ENCODE measurements at regions not wholly inside any gene's neighbourhood (a gene's known extent, or its start where the extent isn't known, plus 50 kb on each side); places are given as distances from the start of the nearest gene placed in this dataset.

- TF ChIP-seq MAX (IDR thresholded peaks at IDR 0.05; ENCODE audit: low read depth, low read length): no peak
- TF ChIP-seq RAD51 (IDR thresholded peaks at IDR 0.05): no peak
- TF ChIP-seq CTCF (IDR thresholded peaks at IDR 0.05 in 2 of 3, conservative IDR thresholded peaks at IDR 0.05 in 1 of 3; ENCODE audit: control insufficient read depth in 2 of 3, extremely low read depth in 1 of 3, insufficient read depth in 1 of 3, low read depth in 3 of 3, low read length in 3 of 3): no peak
- no peak for TF ChIP-seq RFX5 (IDR thresholded peaks at IDR 0.05; ENCODE audit: low read depth, low read length)
- no peak for TF ChIP-seq ELK1 (IDR thresholded peaks at IDR 0.05; ENCODE audit: low read depth, low read length)
- TF ChIP-seq POLR2A (IDR thresholded peaks at IDR 0.05; ENCODE audit: low read depth, low read length): no peak
These were observed 133.6 kb downstream of the CBLL2 start for GRCh38 chrX:22406201-22406737.
